ENCODE measurements at regions not wholly inside any gene's neighbourhood (a gene's known extent, or its start where the extent isn't known, plus 50 kb on each side); places are given as distances from the start of the nearest gene placed in this dataset.
"Not testable (repeated sequence)": the region's sequence is repeated elsewhere in the genome, so short reads cannot be mapped to it uniquely, and the experiment has no call there.

DNA sequence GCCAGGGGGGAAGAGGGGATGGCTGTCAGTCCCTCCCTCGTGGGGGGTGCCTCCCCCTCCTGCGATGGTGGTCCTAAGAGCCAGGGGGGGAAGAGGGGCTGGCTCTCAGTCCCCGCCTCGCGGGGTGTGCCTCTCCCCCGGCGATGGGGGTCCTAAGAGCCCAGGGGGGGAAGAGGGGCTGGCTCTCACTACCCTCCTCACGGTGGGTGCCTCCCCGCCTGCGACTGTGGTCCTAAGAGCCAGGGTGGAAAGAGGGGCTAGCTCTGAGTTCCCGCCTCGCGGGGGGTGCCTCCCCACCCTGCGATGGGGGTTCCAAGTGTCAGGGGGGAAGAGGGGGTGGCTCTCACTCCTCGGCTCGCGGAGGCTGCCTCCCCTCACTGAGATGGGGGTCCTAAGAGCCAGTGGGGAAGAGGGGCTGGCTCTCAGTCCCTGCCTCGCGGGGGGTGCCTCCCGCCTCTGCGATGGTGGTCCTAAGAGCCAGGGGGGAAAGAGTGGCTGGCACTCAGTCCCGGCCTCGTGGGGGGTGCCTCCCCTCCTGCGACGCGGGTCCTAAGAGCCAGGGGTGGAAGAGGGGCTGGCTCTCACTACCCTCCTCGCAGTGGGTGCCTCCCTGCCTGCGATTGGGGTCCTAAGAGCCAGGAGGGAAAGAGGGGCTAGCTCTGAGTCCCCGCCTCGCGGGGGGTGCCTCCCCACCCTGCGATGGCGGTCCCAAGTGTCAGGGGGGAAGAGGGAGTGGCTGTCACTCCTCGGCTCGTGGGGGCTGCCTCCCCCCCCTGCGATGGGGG, 2325.6 kb upstream of the PCDH20 start:
- no peaks in the 10 kb centered on the region for H4K20me1 ChIP-seq
- H3K4me1 ChIP-seq: no peaks in the 10 kb centered on the region
- no peak for TF ChIP-seq Cebpa-rat (IDR thresholded peaks at IDR 0.05)
- H3K4me3 ChIP-seq: no peak overlapping the region; a peak in 1 of 20 replicates
- no peak overlapping the region for H3K4me2 ChIP-seq
- no peak overlapping the region for H3K27ac ChIP-seq
- peaks cover 37 to 48% (median 43%) of the 10 kb centered on the region in 11 experiments for H3K9me3 ChIP-seq (replicated peaks in 1 of 11)
- H3K27me3 ChIP-seq: no peaks in the 10 kb centered on the region
- no peak overlapping the region for H3K9ac ChIP-seq
- no peaks in the 10 kb centered on the region for H3K36me3 ChIP-seq

DNA sequence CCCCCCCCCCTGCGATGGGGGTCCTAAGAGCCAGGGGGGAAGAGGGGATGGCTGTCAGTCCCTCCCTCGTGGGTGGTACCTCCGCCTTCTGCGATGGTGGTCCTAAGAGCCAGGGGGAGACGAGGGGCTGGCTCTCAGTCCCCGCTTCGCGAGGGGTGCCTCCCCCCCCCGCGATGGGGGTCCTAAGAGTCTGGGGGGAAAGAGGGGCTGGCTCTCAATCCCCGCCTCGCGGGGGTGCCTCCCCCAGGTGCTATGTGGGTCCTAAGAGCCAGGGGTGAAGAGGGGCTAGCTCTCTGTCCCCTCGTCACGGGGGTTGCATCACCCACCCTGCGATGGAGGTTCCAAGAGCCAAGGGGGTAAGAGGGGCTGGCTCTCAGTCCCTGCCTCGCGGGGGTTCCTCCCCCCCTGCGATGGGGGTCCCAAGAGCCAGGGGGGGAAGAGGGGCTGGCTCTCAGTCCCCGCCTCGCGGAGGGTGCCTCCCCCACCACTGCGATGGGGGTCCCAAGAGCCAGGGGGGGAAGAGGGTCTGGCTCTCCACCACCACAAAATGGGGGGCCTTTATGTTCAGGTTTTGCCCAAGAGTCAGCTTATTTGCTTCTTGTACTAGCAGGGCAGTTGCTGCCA, 2323.6 kb upstream of the PCDH20 start:
- H3K27me3 ChIP-seq, H3K4me3 ChIP-seq, H3K27ac ChIP-seq, H3K4me2 ChIP-seq, H3K36me3 ChIP-seq, H3K9ac ChIP-seq, H4K20me1 ChIP-seq, H3K4me1 ChIP-seq: not testable (repeated sequence)
- peaks cover 37 to 48% (median 43%) of the 10 kb centered on the region in 11 experiments for H3K9me3 ChIP-seq (replicated peaks in 1 of 11)

DNA sequence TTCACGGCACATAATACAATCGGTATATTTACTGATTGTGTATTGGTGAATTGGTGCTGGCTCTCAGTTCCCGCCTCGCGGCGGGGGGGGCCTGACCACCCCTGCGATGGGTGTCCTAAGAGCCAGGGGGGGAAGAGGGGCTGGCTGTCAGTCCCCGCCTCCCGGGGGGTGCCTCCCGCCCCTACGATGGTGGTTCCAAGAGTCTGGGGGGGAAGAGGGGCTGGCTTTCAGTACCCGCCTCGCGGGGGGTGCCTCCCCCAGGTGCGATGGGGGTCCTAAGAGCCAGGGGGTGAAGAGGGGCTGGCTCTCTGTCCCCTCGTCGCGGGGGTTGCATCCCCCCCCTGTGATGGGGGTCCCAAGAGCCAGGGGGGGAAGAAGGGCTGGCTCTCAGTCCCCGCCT, 2321.8 kb upstream of the PCDH20 start:
- no peaks in the 10 kb centered on the region for H3K27me3 ChIP-seq
- H4K20me1 ChIP-seq: no peaks in the 10 kb centered on the region
- no peak for TF ChIP-seq Cebpa-rat (IDR thresholded peaks at IDR 0.05)
- H3K9ac ChIP-seq: no peak overlapping the region
- no peak overlapping the region for H3K4me2 ChIP-seq
- H3K4me3 ChIP-seq: no peak overlapping the region
- no peaks in the 10 kb centered on the region for H3K4me1 ChIP-seq
- H3K27ac ChIP-seq: no peak overlapping the region
- peaks cover 37 to 48% (median 43%) of the 10 kb centered on the region in 11 experiments for H3K9me3 ChIP-seq (replicated peaks in 1 of 11)
- no peaks in the 10 kb centered on the region for H3K36me3 ChIP-seq

- Histone ChIP-seq H4K20me1 (no peaks in the 10 kb centered on the region), H3K4me3 (no peak overlapping the region), H3K4me1 (no peaks in the 10 kb centered on the region), H3K27ac (no peak overlapping the region), H3K9ac (no peak overlapping the region), H3K9me3 (replicated peaks in 1 of 11) (no peaks in the 10 kb centered on the region), H3K4me2 (no peak overlapping the region), H3K27me3 (no peaks in the 10 kb centered on the region), H3K36me3 (no peaks in the 10 kb centered on the region)
- TF ChIP-seq Cebpa-rat (IDR thresholded peaks at IDR 0.05): no peak
Measured at GRCh38 chr13:63731896-63732295, 2316.2 kb upstream of the PCDH20 start.

- not testable (repeated sequence) for H3K9ac ChIP-seq; H3K4me3 ChIP-seq; H3K9me3 ChIP-seq (replicated peaks in 1 of 11); H3K27ac ChIP-seq; H4K20me1 ChIP-seq; H3K4me1 ChIP-seq; H3K4me2 ChIP-seq; H3K27me3 ChIP-seq; H3K36me3 ChIP-seq
Measured at GRCh38 chr13:63712159-63712558, 2296.5 kb upstream of the PCDH20 start.

DNA sequence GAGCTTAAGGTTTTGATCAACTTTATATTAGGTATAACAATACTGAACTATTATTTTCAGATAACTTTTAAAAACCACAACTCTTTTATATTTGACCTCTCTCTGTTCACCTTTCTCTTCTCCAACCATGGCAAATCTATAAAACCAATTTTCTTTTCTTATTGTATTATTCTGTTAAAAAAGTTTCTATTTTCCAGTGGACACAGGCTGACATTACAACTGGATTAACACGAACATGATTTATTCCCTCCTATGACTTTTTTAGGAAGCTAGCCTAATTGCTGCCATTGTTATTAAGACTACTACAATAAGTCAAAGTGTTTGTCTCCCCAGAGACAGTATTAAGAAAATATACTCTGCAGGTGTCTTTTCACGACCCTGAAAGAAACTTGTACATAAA, 2291.1 kb upstream of the PCDH20 start:
- Histone ChIP-seq H4K20me1 (no peaks in the 10 kb centered on the region), H3K9ac (no peak overlapping the region), H3K4me3 (no peak overlapping the region), H3K27ac (no peak overlapping the region), H3K4me2 (no peak overlapping the region), H3K27me3 (no peaks in the 10 kb centered on the region), H3K9me3 (replicated peaks in 1 of 11) (no peaks in the 10 kb centered on the region), H3K4me1 (no peaks in the 10 kb centered on the region), H3K36me3 (no peaks in the 10 kb centered on the region)
- TF ChIP-seq Cebpa-rat (IDR thresholded peaks at IDR 0.05): no peak

- no peaks in the 10 kb centered on the region for H4K20me1 ChIP-seq
- H3K36me3 ChIP-seq: no peaks in the 10 kb centered on the region
- no peaks in the 10 kb centered on the region for H3K27me3 ChIP-seq
- no peaks in the 10 kb centered on the region; a peak in 1 of 20 replicates for H3K4me1 ChIP-seq
- TF ChIP-seq Cebpa-rat (IDR thresholded peaks at IDR 0.05): no peak
- H3K9ac ChIP-seq: no peak overlapping the region
- no peak overlapping the region for H3K4me3 ChIP-seq
- H3K27ac ChIP-seq: no peak overlapping the region
- no peak overlapping the region for H3K4me2 ChIP-seq
- H3K9me3 ChIP-seq (replicated peaks in 1 of 11): no peaks in the 10 kb centered on the region
Measured at GRCh38 chr13:63704521-63704920, 2288.9 kb upstream of the PCDH20 start.

DNA sequence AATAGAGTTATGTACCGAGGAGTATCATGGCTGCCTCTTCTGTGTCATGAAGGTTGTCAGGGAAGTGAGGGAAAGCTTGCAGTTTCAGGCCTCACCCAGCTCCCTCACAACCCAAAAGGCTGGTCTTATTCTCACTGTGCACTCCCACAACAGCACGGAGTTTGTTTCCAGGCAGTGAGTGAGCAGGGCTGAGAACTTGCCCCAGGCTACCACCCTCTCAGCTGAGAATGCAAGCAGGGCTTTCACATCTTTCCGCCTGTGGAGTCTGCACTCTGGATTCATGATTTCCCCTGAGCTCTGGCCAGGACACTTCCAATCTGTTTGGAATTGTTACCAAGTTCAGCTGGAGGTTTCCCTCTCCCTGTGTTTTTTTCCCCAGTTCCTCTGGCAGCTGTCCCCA, 2284.7 kb upstream of the PCDH20 start:
- H3K4me3 ChIP-seq: no peak overlapping the region
- no peak overlapping the region for H3K4me2 ChIP-seq
- no peaks in the 10 kb centered on the region for H3K36me3 ChIP-seq
- no peak for TF ChIP-seq Cebpa-rat (IDR thresholded peaks at IDR 0.05)
- no peaks in the 10 kb centered on the region for H3K9me3 ChIP-seq (replicated peaks in 1 of 11)
- no peak overlapping the region for H3K27ac ChIP-seq
- no peak overlapping the region for H3K9ac ChIP-seq
- H4K20me1 ChIP-seq: no peaks in the 10 kb centered on the region
- no peaks in the 10 kb centered on the region for H3K27me3 ChIP-seq
- H3K4me1 ChIP-seq: no peaks in the 10 kb centered on the region; a peak in 1 of 20 replicates

DNA sequence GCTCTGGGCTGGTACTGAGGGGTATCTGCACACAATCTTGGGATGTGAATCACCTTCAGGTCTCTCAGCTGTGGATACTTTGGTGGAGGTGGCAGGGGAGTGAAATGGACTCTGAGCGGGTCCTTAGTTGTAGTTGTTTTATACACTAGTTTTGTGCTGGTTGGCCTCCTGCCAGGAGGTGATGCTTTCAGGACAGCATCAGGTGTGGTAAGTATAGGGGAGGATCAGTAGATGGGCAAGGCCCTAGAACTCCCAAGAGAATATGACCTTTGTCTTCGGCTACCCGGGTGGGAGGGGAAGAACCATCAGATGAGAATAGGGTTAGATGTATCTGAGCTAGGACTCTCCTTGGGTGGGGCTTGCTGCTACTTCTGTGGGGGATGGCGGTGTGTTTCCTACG, 2284.3 kb upstream of the PCDH20 start:
- Histone ChIP-seq H3K4me3 (no peak overlapping the region), H3K36me3 (no peaks in the 10 kb centered on the region), H3K4me1 (no peaks in the 10 kb centered on the region; a peak in 1 of 20 replicates), H3K9me3 (replicated peaks in 1 of 11) (no peaks in the 10 kb centered on the region), H3K27me3 (no peaks in the 10 kb centered on the region), H3K9ac (no peak overlapping the region), H4K20me1 (no peaks in the 10 kb centered on the region), H3K27ac (no peak overlapping the region), H3K4me2 (no peak overlapping the region)
- TF ChIP-seq Cebpa-rat (IDR thresholded peaks at IDR 0.05): no peak

GRCh38 chr13:63696055-63696454, 2280.4 kb upstream of the PCDH20 start:
- peaks cover 6 to 14% (median 10%) of the 10 kb centered on the region in 11 experiments; a peak in 17 of 22 replicates for H3K9me3 ChIP-seq (replicated peaks in 1 of 11)
- no peaks in the 10 kb centered on the region; a peak in 1 of 20 replicates for H3K4me1 ChIP-seq
- H3K4me3 ChIP-seq: no peak overlapping the region
- no peak overlapping the region for H3K4me2 ChIP-seq
- no peaks in the 10 kb centered on the region for H3K27me3 ChIP-seq
- no peak overlapping the region for H3K27ac ChIP-seq
- TF ChIP-seq Cebpa-rat (IDR thresholded peaks at IDR 0.05): no peak
- H3K36me3 ChIP-seq: no peaks in the 10 kb centered on the region
- H4K20me1 ChIP-seq: no peaks in the 10 kb centered on the region
- H3K9ac ChIP-seq: no peak overlapping the region
